G401 (cell line): ENCODE measurements at regions not wholly inside any gene's neighbourhood (a gene's known extent, or its start where the extent isn't known, plus 50 kb on each side); places are given as distances from the start of the nearest gene placed in this dataset.
"Not testable (repeated sequence)": the region's sequence is repeated elsewhere in the genome, so short reads cannot be mapped to it uniquely, and the experiment has no call there.

ENCODE experiments used
- DNase-seq: peaks from one replicate; pipeline ENCODE4 v3.0.0-alpha.2; 2015; ENCODE audit warnings: low spot score
- in situ Hi-C: cut with HindIII; loops from 2 replicates; pipeline ENCODE4 v1.10.0; 2016; ENCODE audit warnings: low sequenced_read_pairs, mixed read lengths

DNA sequence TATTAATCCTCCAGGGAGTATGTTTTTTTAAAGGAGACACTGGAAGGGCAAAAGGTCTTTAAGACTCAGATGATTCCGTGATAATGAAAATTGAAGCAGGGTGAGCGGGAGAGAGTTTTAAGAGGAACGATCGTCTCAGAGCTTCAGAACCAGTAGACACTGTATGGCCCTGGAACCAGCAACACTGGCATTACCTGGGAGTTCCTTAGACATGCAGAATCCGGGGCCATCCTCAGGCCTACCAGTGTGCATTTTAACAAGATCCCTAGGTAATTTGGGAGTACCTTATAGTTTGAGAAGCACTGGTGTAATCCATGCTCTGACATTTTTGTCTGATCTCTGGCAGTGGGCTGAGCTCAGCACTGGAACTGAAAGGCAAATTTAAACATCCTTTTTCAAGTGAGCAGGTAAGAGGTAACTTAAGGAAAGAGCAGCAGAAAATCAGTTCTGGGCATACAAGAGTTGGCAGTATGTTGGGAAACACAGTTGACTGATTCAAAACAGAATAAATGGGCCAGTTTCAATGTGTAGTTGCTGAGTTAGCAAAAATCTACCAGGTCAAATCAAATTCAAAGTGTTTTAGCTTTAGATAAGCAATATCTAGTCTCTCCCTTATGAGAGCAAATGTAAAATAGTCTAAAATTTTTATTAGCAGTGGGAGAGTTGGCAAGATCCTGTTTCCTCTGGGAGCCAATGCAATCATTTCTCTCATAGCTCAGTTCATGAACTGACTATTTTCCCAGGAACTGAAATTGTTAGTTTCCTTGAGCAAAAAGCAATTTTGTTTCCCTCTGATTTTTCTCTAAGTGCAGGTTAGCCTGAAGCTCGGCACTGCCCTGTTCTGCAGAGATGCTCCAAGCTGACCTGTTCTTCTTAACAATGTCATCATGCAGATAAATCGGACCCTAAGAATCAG, 97.2 kb upstream of the ELMO1 start:
- no peak for DNase-seq
- in situ Hi-C loops = no loop called here

DNA sequence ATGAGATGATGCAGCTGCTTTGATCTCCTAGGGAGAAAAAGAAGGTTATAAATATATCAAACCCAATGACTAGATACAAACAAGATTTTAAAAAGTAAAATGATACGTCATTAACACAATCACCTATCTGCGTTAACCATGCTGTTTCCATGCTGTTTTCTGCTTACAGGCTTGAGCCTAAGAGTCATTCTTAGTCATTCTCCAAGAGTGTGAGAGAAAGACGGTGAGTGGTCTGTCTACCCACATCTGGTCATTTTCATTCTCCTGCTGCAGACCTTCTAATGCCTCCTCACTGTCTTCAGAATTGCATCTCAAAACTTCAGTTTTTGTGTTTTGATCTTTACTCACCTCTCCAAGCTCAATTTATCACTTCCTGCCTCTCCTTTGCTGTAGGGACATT, 98.0 kb upstream of the ELMO1 start:
- DNase-seq = no peak
- in situ Hi-C loops = no loop called here

DNA sequence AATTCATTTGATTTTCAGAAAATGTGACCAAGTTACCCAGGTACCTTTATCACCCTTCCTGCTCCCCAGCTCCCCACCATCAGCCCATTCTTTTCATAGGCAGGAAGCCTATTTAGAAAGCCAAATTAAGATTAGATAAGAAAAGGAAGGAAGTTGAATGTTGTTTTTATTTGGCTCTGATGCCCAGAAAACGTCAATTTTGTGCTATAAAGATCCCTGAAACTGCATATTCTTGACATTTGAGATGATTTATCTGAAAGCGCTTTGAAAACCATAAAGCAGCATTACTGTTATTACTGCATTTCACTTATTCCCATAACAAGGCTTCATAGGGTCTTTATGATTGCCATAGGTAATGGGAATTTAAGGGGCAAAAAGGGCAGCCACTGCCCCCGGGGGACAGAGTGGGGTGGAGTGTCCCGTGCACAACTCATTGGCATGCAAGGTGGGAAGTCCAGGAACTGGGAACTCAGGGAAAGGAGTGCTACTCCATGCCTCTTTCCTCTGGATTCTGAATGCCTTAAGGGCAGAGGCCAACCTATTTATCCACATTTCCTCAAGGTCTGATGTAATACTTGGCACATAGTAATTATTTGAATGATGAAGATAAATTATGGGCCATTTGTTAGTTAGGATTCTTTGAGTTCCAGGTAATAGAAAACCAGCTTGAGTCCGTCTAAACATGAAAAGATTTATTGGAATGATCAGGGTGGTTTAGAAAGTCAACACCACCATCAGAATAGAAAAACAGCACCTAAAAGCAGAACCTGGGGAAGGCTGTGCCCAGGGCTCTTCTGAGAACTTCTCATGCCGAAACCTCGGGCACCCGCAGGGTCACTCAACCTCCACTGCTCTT, 100.6 kb upstream of the ELMO1 start:
- in situ Hi-C loops = no loop called here
- DNase-seq = no peak

DNA sequence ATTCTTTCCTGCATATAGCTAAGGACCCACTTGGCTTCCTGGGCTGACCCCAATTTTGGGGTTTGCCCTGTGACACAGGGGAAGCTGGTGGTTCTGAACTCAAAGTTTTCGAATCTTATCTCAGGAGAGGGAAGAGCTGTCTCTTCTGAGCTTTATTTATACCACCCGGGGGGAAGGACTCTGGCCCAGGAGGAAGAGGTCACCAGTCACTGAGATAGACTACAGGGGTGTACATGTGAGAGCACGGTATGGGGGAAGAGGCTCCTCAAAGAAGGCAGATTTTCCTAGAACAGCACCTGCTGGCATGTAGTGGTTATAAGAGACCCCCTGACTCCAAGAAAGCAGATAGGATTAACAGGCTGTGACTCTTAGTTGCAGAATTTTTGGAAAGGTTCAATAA, 101.8 kb upstream of the ELMO1 start:
- in situ Hi-C loops = no loop called here
- DNase-seq = no peak

DNA sequence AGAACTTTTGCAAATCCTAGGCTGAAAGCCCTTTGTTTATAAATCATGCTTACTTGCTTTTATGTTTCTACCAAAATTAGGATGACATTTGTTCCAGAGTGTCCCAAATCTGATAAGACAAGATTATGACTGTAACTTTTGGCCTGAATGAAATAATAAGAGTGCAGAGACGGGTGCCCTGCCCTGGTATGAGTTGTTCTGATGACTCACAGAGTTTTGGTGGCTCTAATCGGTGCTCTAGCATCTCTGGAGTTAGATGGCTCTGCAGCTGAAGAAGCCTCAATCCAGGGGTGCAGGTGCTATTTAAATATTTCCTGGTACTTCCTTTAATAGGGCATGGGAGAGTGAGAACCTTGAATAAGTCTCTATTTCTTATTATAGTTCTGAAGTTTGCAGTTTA, 102.2 kb upstream of the ELMO1 start:
- no peak for DNase-seq
- in situ Hi-C loops = no loop called here

DNA sequence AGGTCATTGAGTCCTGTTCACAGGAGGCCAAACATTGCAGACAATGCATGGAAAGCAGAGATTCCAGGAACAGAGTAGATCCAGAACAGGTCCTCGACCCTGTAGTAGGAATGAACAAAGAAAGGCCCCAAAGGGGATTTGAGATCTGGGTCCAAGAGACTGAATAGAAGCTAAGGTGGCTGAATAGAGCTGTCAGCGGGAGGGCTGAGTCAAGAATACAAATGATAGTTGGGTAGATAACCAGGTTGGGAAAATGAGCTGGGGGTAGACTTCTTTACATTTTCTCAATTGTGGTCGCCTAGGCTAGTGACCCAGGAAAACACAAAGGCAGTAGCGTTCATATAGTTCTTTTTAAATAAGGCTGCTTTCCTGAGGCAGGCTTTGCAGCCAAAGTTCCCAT, 103.4 kb upstream of the ELMO1 start:
- in situ Hi-C loops = no loop called here
- no peak for DNase-seq

DNA sequence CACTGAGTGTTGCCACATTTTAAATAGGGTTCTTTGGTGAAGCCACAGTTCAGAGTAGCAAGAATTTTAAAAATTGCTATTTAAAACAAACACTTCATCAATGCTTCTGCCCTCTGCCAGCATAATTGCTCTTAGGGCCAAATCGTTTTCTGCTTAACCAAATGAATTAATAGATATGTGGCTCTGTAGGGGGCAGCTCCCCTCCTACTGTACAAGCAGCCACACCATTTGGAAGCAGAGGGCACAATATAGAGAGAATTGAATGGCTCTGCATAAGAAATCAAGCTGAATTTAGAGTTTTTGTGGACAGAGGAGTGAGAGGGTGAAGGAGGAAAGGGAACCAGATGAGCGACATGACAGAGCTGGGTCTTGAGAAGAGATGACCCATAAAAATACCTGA, 103.8 kb upstream of the ELMO1 start:
- in situ Hi-C loops, DNase-seq: not testable (repeated sequence)

DNA sequence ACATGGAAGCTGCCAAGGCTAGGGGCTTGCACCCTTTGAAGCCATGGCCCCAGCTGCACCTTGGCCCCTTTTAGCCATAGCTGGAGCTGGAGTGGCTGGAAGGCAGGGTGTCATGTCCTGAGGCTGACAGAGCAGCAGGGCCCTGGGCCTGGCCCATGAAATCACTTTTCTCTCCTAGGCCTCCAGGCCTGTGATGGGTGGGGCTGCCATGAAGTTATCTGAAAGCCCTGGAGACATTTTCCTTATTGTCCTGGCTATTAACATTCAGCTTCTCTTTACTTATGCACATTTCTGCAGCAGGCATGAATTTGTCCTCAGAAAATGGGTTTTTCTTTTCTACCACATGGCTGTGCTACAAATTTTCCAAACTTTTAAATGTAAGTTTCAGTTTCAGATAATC, 106.9 kb upstream of the ELMO1 start:
- no peak for DNase-seq
- in situ Hi-C loops = no loop called here

DNA sequence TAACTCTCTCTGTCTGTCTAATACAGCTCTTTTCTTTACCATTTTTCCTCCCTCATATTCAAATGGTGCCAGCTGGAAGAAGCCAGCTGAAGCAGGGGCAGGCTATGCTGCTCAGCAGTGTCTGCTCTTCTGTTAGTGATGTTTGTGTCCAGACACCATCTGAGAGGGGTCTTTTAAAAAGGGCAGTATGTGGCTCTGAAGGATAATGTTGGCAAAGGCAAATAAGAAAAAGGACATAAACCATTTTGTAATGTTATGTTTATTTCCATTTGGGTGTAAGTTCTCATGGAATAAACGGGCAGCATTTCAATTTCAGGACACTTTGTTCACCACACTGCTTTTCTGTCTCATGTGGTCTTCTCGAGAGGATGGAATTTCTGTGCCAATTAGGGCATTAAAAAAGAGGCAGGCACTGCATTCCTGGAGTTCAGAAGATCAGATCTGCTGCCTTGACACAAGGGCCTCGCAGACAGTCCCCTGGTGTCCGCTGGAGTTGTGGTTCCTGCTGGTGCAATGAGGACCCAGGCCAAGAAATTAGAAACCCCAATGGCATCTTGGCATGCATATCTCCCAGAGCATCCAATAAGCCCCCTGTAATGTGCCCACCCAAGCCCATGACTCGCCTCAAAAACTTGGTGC, 109.0 kb upstream of the ELMO1 start:
- in situ Hi-C loops = no loop called here
- no peak for DNase-seq

DNA sequence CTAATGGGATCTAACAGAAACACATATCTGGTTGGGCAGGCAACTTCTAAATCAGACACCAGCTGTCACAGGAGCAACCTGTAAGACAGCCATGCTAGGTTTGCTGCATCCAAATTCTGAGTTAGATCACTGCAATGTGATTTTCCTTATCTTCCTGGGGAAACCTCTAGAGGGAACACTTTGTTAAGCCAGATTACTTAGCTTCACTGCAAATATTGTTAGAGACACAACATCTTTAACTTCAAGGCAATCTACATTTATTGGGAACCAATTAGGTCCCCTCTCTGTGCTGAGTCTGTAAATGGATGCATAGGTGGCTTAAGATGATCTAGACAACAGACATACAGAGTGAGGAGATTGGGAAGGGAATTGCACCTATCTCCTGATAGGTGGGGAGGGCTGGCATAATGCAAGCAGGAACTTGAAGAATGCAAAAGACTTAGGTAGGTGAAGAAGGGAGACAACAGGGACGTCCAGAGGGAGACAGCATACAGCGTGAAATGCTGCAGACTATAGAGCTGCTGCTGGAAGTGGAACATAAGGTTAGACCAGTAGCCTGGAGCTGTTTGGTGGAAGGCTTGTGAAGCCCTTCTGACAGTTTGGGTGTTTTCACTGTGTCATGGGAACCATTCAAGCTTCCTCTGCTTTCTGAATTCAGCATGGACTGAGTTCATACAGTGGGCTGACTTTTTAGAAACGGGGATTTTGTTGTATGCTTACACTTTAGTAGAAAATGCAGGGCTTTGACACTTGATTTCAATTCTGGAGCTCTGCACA, 109.8 kb upstream of the ELMO1 start:
- no peak for DNase-seq
- in situ Hi-C loops = no loop called here

DNA sequence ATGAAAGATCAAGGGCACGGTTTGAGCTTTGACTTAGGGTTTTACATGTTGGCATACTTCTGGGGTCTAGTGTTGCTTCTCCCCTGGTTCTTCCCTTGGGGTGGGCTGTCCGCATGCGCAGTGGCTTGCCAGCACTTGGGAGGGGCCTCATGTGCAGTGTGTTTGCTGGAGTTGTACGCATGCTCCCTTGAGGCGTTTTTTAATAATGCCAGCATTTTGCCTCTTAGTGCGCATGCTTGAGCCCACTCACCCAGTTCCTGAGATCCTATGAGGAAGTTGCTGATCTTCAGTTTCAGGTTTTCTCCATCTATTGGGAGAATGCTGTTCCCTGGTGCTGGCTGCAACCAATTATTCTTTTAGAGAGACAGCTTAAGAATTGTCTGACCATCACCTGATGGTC, 113.4 kb upstream of the GPR141 start:
- in situ Hi-C loops = no loop called here
- no peak for DNase-seq

DNA sequence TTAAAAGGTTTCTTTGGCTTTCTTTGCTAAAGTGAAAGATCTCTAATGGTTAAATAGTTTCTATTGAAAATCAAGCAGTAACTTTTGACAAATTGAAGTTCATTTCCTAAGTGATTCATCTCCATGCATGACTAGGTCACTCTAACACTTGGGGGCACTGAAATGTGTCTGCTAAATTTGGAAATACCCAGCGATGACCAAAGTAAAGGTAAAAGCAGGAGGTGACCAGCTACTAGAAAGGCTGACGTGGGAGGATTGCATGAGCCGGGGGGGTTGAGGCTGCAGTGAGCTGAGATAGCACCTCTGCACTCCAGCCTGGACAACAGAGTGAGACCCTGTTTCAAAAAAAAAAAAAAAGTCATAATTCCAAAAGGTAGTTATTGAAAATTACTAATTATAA, 111.8 kb upstream of the GPR141 start:
- in situ Hi-C loops = no loop called here
- no peak for DNase-seq

DNA sequence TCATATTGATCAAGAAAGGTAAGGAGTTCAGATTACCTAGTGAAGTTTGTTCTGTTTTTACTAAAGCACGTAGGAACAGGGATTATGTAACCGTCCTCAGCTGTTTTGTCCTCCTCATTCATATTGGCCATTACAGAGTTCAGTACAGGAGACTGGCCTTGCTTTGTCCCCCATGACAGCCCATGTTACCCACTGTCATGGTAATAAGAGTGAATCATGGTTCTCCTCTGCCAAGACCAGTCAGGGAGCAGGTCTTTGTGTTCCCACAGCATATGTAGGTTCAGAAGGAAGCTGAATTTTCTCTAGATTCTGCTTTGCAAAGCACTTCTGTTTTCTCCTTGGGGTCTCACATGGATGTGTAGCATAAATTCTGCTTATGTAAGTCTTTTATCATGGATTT, 106.2 kb upstream of the GPR141 start:
- no peak for DNase-seq
- in situ Hi-C loops = no loop called here

DNA sequence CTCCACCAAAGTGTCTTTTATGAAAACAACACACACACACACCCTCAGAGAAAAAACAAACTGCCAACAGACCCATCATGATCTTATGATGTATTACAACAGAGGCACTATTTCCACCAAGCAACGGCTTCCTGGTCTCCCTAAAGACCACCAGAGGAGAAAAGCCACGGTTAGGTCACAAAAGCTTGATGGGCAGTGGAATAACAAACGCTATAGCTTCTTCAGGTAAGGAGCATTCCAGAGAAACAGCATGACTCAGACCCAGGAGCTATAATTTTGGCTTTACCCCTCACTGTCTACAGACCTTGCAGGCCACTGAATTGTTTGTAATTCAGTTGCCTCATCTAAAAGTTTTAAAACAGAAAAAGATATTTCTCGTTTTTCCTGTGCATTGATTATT, 105.7 kb upstream of the GPR141 start:
- no peak for DNase-seq
- in situ Hi-C loops = no loop called here

DNA sequence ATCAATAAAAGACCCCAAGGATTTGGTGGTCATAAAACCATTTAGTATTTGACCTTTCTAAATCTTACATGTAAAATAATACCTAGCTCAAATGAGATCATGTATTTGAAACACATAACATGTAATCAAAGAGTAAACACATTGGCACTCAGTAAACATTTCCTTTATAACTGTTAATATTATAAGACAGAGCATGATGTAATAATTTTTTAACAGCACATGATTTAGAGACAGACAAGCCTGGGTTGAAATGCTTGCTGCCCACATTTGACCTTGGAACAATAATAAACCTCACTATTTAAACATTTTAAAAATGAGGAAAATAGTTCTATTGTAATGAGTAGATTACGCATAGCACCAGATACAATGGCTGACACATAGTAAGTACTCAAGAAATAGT, 105.2 kb upstream of the GPR141 start:
- in situ Hi-C loops = no loop called here

DNA sequence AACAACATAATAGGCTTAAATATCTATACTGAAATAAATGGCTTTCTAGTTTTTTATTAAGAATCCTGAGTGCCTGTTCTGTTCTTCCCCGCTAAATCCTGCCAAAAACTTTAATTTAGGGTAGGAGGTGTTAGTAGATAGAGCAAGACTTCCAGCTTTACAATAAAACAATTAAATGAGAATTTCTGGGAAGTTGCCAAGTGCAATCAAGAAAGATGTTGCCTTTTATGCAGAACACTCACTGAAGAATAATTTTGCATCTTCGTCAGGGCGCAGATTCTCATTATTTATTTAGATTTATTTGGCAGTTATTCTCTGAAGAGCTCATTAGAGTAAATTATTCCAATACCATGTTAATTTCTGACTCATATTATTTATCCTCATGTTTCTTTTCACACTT, 103.2 kb upstream of the GPR141 start:
- DNase-seq = no peak
- in situ Hi-C loops = no loop called here

More for the DNA sequence above, 105.2 kb upstream of the GPR141 start:
- no peak for DNase-seq

DNA sequence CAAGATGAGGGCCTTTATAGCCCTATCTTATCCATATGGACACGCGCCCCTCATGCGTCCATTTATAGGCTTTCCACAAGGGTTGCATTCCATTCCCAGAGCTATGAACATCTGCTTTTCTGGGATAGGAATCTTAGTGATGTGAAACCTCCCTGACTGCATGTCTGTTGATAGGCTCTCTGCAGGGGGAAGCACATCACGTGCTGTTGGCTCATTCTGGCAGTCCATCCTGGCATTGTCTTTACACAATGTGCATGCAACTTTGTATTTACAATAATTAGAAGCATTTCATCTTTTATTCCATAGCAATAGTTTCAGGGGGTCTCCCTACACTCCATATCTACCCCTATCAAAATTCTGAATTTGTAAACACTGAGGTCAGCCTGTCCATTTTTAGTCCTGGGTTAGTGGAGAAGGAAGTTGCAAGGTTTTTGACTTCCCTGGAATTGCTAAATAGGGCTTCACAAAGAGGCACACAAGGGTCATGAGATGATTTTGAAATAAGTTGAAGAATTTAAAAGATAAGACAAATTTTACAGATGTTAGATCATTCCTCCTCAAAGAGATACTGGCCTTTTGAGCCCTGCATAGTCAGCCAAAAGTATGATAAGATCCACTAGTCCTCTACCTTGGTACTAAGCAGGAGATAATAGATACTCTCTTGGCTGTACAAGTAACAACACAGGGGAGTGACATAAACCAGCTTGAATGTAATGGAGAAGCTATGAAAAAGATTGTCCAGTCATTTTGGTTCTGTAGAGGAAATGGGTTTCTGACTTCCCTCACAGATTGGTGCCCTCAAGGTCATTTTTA, 98.7 kb upstream of the GPR141 start:
- DNase-seq, in situ Hi-C loops: not testable (repeated sequence)

DNA sequence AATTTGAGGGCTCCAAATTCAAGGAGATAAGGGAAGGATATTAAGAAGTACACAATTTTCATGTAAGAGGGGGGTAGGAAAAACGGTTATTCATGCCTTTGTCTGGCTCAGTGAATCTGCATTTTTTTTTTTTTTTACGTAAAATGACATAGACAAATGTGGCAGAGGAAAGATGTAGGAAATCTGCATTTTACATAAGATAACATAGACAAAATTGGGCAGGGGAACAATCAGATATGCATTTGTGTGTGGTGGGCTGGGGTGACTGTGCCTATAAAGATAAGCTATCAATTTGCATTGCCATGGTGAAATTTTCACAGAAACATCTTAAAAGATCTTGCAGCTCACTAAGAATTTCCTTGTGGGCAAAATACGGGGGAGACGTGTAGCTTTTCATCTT, 92.7 kb upstream of the GPR141 start:
- DNase-seq = no peak
- in situ Hi-C loops = no loop called here
